Activated CD4-positive, CD25-positive, alpha-beta regulatory T cell treated with anti-CD3 and anti-CD28 coated beads, Interleukin-2, amount 50 U/mL, for 72 hours (primary cell): ENCODE measurements at regions not wholly inside any gene's neighbourhood (a gene's known extent, or its start where the extent isn't known, plus 50 kb on each side); places are given as distances from the start of the nearest gene placed in this dataset.

ENCODE experiments used
- DNase-seq: peaks from one replicate; pipeline ENCODE4 v3.0.0; 2021

DNA sequence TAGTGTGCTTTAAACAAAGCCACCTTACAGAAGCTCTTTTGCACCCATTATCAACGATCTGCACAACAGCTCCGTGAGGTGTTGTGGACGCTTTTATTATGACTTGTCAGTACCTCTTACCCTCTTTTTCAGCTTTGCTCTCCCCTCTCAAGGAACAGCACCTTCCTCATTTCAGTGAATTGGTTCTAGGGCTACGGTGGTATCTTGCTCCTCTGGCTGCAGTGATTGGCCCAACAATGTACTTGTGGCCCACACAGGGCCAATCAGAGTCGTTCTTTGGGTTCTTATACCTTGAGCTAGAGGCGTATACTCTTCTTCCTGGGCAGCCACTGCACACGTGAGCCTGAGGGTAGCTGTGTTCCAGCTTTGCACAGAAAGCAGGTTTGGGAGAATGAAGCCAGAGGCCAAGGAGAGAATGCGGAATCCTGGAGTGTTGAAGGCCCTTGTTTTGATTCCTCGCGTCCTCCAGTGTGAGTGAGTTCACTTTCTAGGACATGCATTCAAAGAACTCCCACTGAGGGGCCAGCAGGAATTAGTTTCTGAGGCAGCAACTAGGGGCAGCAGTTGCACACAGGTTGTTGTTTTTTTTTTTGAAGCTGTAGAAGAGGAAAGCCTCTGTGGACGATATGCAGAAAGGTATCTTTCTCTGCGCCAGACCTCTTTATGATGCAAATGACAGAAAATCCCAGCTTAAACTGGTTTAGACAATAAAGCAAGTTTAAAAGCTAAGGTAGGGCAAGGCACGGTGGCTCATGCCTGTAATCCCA lies 49.8 kb upstream of the PDZD8 start:
- DNase-seq, result no peak
